GM21619 (cell line): ENCODE measurements at regions not wholly inside any gene's neighbourhood (a gene's known extent, or its start where the extent isn't known, plus 50 kb on each side); places are given as distances from the start of the nearest gene placed in this dataset.
A peak's percentile ranks its signal among the peaks of the same experiment; 100 is the strongest.
"Not testable (repeated sequence)": the region's sequence is repeated elsewhere in the genome, so short reads cannot be mapped to it uniquely, and the experiment has no call there.

Experiments
- ATAC-seq: cut with Tn5 transposase; IDR thresholded peaks from one replicate; pipeline ENCODE4 v1.9.1; 2021; ENCODE audit not compliant: unreplicated experiment

DNA sequence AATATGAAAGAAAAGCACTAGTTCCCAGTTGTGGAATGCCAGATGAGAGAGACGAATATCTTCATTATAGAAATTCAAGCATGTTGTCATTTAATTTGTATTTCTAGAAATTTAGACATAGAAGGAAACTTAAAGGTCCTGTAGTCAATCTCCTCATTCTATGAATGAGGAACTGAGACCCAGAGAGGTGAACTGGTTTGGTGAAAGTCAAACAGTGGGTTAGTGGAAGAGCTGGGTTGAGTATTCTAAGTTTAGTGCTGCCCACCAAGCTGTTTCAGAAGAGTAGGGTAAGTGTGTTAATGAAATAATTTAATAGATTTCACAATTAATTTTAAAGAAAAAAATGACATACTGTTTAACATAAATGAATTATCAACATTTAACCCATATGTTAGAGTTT, 655.2 kb downstream of the FAM133A start:
- no peak for ATAC-seq

DNA sequence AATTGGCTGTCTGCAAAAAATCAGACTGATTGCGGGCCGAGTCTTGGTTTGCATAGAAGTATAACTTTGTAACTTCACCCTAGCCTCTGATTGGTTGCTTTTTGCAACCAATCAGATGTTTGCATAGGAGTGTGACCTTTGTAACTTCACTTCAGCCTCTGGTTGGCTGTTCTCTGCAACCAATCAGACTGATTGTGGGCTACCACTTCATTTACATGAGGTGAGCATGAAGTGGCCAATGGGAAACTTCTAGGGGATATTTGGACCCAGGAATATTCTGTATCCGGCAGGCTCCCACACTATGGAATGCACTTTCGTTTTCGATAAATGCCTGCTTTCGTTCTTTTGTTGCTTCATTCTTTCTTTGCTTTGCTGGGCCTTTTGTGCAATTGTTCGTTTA, 667.7 kb downstream of the FAM133A start:
- ATAC-seq: not testable (repeated sequence)

- no peak for ATAC-seq
Observed at GRCh38 chrX:94361241-94361640, 687.2 kb downstream of the FAM133A start.

- ATAC-seq: no peak
Observed at GRCh38 chrX:94365736-94366135, 691.7 kb downstream of the FAM133A start.

DNA sequence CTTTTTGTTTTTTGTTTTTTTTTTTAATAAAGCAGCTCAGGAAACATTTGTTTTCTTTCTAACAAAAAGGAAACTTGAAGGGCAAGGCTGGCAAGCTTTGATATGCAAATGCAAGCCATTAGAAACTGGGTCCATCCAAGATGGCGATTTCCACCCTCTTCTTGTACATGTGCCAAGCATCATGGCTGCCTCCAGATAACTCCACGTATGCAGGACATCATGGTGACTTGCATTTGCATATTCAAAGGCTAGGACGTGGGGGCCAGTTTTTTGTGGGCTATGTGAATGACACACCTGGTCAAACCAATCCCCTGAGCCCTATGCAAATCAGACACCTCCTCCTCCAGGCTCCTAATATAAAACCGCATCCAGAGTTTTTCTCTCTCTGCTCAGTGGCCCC, 692.6 kb downstream of the FAM133A start:
- ATAC-seq: no peak

DNA sequence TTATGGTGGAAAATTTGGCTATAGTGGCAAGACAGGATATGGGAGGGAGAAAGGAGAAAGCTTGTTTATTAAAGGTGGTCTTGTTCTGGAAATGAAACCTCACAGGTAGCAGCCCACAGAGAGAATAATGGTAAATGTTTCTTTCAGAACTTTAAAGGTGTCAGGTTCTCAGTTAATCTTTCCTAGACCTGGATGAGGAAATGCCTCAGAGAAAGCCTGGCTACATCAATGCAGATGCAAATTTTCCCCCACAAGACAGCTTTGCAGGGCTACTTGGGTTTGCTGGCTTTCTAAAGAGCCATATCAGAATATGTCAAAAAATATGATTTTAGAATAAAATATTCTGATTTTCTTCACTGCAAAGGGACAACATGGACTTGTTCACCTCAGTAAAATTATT, 715.0 kb downstream of the FAM133A start:
- no peak for ATAC-seq

DNA sequence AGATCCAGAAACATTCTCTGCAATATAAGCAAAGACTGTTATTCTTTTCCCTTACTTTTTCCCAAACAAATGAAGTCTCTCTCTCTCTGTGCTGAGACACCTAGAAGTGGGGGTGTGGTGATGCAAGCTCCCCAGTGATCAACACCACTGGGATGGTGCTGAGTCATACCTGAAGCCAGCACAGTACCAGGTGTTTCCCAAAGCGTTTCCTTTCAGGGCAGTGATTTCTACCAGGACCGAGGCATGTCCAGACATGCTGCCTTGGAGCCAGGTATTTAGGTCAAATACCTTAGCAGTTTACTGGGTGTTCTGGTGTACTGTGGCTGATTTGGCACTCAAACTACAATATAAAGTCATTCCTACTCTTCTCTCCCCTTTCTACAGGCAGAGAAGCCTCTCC, 726.5 kb downstream of the FAM133A start:
- ATAC-seq: peak; percentile 70

GRCh38 chrX:94401426-94401825, 727.4 kb downstream of the FAM133A start:
- no peak for ATAC-seq

DNA sequence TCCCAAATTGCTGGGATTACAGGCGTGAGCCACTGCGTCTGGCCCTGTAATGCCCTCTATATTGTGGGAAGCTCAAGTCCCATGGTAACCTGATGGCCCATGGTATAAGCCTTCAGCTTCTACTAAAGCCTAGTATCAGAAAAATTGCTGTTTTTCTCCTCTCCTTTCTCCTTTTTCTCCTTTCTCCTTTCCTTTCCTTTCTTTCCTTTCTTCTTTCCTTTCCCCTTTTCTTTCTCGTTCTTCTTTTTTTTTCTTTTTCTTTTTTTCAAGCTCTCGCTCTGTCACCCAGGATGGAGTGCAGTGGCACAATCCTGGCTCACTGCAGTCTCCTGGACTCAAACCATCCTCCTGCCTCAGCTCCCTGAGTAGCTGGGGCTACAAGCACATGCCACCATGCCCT, 740.7 kb downstream of the FAM133A start:
- no peak for ATAC-seq

DNA sequence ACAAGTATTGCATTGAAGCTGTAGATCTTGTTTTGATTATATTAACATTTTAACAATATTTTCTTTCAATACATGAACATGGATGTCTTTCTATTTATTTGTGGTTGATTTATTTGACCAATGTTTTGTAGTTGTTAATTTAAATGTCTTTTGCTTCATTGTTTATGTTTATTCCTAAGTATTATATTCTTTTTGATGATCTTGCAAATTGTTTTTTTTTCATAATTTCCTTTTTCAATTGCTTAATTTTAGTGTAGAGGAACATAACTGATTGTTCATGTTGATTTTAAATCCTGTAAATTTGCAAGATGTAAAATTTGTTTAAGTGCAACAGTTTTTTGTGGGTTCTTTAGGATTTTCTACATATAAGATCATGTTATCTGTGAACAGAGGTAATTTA, 744.1 kb downstream of the FAM133A start:
- no peak for ATAC-seq

DNA sequence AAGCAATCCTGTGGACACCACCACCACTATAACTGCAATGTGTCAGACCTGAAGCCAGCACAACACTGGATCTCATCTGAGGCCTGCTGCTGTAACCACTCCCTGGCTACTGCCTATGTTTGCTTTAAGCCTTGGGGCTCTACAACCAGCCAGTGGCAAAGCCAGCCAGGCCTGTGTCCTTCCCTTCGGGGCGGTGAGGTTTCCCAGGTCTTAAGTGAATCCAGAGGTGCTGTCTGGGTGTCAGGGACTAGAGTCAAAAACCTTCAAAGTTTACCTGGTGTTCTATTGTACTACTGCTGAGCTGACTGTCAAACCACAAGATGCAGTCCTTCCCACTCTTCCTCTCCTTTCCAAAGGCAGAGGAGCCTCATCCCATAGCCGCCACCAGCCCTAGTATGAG, 750.5 kb downstream of the FAM133A start:
- no peak for ATAC-seq

DNA sequence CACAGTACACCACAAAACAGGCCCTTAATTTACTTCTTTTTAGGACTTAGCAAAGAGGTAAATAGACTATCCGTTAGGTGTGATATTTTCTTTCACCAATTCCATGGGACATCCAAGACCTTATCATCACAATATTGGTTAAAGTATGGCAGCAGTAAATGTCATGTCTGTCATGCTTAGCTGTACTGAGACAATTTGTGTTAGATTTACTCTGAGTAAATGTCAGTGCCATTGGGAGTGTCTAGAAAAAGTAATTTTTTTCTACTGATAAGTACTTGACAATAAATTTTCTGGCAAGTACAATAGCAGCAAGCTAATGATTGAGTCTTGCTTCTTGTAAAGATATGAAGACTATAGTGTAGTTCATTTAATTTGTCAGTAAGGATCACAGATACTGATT, 756.1 kb downstream of the FAM133A start:
- no peak for ATAC-seq

GRCh38 chrX:94435799-94436198, 761.8 kb downstream of the FAM133A start:
- ATAC-seq: no peak

GRCh38 chrX:94454159-94454558, 780.2 kb downstream of the FAM133A start:
- ATAC-seq: no peak

DNA sequence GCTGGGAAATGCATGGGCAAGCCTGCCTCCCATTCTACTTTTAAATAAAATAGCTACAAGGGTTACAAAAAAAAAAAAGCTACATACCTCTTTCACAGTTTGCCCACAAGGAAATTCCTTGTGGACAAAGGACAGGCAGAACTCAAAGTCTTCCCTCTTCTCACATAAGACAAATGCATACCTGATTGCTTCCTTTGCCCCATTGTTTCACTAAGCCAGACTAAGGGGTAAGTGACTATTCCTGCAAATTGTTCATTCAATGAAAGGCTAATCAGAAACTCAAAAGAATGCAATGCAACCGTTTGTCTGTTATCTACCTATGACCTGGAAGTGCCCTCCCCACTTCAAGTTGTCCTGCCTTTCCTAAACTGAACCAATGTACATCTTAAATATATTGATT, 780.6 kb downstream of the FAM133A start:
- ATAC-seq: no peak

DNA sequence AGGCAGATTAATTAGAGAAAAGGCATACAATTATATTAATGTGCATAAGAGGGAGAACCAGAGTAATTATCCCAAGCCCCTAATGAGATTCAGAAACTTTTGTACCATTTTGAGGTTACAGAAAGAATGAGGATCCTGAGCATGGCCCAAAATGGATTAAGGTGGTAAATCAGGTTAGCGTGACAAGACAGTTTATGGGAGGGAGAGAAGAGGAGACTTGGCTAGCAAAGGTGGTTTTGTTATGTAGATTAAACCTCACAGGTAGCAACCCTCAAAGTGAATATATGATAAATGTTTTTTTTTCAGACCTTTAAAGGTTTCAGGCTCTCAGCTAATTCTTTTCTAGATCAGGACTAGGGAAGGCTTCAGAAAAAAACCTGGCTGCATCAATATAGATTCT, 781.8 kb downstream of the FAM133A start:
- ATAC-seq: no peak

GRCh38 chrX:94492541-94492940, 818.5 kb downstream of the FAM133A start:
- no peak for ATAC-seq

DNA sequence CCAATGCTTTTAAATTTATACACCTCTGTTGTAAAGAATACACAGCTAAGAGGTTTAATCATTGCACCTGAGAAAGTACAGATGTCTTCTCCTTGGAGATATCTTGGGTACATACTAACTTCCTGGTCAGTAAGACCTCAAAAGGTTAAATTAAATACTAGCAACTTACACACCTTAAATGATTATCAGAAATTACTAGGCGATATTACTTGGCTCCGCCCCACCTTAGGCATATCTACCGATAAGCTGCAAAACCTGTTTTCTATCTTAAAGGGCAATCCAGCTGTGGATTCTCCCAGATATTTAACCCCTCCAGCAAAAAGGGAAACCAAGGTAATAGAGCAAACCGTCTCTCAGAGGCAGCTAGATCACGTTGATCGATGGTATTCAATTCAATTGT, 819.4 kb downstream of the FAM133A start:
- ATAC-seq: no peak

GRCh38 chrX:94511564-94511963, 837.6 kb downstream of the FAM133A start:
- ATAC-seq: no peak

- no peak for ATAC-seq
Observed at GRCh38 chrX:94515009-94515408, 841.0 kb downstream of the FAM133A start.

GRCh38 chrX:94524867-94525266, 850.9 kb downstream of the FAM133A start:
- no peak for ATAC-seq

GRCh38 chrX:94545722-94546121, 871.7 kb downstream of the FAM133A start:
- ATAC-seq: no peak

DNA sequence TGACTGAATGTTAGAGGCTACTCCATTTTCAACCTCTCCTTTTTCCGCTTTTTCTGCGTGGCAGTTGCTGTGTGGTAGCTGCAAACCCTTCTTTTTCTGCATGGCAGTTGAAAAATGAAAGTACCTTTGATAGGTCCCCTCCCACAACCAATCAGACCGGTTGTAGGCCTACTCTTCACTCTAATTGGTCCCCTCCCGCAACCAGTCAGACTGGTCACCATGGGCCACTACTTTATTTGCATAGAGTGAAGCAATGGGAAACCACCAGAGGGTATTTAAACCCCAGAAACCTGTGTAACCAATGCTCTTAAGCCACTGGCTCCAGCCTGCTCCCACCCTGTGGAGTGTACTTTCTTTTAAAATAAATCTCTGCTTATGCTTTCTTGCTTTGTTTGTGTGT, 877.8 kb downstream of the FAM133A start:
- no peak for ATAC-seq

- no peak for ATAC-seq
Observed at GRCh38 chrX:94560930-94561329, 886.9 kb downstream of the FAM133A start.
